ENCODE measurements at regions not wholly inside any gene's neighbourhood (a gene's known extent, or its start where the extent isn't known, plus 50 kb on each side); places are given as distances from the start of the nearest gene placed in this dataset.

DNA sequence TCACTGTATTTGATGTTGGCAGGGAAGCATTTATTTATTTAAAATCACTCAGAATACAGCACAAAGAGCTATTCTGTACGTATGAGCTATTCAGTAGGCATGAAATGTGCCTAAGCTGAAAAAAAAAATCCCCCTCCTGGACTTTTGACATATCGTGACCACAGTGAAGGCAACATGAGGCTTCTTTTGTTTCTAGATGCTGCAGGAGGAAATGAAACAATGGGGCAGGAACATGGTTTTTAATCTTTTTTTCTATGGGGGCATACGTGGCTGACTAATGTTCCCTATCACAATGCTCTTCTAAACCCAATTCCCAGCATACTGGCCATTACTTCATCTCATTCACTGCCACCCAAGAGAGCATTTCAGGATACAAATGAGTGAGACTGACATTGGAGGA is 191.0 kb upstream of the PMFBP1 start:
- TF ChIP-seq POLR2A (IDR thresholded peaks at IDR 0.05; ENCODE audit: extremely low read depth, insufficient read length) = no peak
- TF ChIP-seq, protein P1, sequence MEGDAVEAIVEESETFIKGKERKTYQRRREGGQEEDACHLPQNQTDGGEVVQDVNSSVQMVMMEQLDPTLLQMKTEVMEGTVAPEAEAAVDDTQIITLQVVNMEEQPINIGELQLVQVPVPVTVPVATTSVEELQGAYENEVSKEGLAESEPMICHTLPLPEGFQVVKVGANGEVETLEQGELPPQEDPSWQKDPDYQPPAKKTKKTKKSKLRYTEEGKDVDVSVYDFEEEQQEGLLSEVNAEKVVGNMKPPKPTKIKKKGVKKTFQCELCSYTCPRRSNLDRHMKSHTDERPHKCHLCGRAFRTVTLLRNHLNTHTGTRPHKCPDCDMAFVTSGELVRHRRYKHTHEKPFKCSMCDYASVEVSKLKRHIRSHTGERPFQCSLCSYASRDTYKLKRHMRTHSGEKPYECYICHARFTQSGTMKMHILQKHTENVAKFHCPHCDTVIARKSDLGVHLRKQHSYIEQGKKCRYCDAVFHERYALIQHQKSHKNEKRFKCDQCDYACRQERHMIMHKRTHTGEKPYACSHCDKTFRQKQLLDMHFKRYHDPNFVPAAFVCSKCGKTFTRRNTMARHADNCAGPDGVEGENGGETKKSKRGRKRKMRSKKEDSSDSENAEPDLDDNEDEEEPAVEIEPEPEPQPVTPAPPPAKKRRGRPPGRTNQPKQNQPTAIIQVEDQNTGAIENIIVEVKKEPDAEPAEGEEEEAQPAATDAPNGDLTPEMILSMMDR (IDR thresholded peaks at IDR 0.05; ENCODE audit: low read depth, low read length) = no peak
